A673 (cell line): ENCODE measurements at regions not wholly inside any gene's neighbourhood (a gene's known extent, or its start where the extent isn't known, plus 50 kb on each side); places are given as distances from the start of the nearest gene placed in this dataset.

Experiments
- CTCF ChIP-seq: fragments of 300-800, 200-600 bp; sonication (generic); conservative IDR thresholded peaks from 2 replicates; pipeline ENCODE4 v1.5.1; 2017; ENCODE audit warnings: low read depth, mild to moderate bottlenecking, antibody characterized with exemption, low read length, moderate library complexity, mixed read lengths
- EZH2 ChIP-seq: fragments of 200-600 bp; sonication (generic); IDR thresholded peaks from 2 replicates; pipeline ENCODE4 v1.6.1; 2017; ENCODE audit warnings: borderline replicate concordance, low read depth, mild to moderate bottlenecking, mixed read lengths, antibody characterized with exemption, low read length; ENCODE audit not compliant: poor library complexity, severe bottlenecking

DNA sequence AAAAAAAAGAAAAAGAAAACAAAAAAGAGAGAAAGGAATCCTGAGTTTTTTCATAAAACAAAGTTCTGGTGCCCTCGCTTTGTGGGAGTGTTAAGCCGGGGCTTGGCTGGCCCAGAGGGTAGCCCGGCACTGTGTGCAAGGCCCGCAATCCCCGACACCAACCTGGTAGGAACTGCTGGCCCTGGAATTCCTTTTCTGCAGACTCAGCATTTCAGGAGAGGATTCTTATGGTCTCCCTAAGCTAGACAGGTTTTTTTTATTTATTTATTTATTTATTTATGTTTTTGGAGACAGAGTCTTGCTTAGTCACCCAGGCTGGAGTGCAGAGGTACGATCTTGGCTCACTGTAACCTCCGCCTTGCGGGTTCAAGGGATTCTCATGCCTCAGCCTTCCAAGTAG lies 238.8 kb downstream of the PDCD6IP start:
- TF ChIP-seq CTCF: no peak
- no peak for TF ChIP-seq EZH2
